HUES64 (cell line): ENCODE measurements at regions not wholly inside any gene's neighbourhood (a gene's known extent, or its start where the extent isn't known, plus 50 kb on each side); places are given as distances from the start of the nearest gene placed in this dataset.
"Not testable (repeated sequence)": the region's sequence is repeated elsewhere in the genome, so short reads cannot be mapped to it uniquely, and the experiment has no call there.

Experiments used
- H3K27ac ChIP-seq: 2 replicates; pipeline ENCODE4 v1.7.0; 2013; ENCODE audit warnings: low read depth, low read length, inconsistent platforms
- H3K27me3 ChIP-seq: 2 replicates; pipeline ENCODE4 v1.6.1; 2013; ENCODE audit warnings: mild to moderate bottlenecking, low read length; ENCODE audit not compliant: insufficient read depth
- H3K36me3 ChIP-seq: 2 replicates; pipeline ENCODE4 v1.6.1; 2013; ENCODE audit warnings: mild to moderate bottlenecking, low read length; ENCODE audit not compliant: insufficient read depth
- H3K4me1 ChIP-seq: 2 replicates; pipeline ENCODE4 v1.6.1; 2013; ENCODE audit warnings: mild to moderate bottlenecking, low read length, moderate library complexity; ENCODE audit not compliant: insufficient read depth
- H3K4me3 ChIP-seq: 2 replicates; pipeline ENCODE4 v1.5.1; 2013; ENCODE audit warnings: mild to moderate bottlenecking, low read length, moderate library complexity
- H3K9ac ChIP-seq: 2 replicates; pipeline ENCODE4 v1.6.1; 2013; ENCODE audit warnings: mild to moderate bottlenecking, low read depth, low read length
- H3K9me3 ChIP-seq: 2 replicates; pipeline ENCODE4 v1.6.1; 2013; ENCODE audit warnings: low read depth, low read length; ENCODE audit not compliant: insufficient read depth
- WGBS: fragments of 150-250, 120-280 bp; methylation state at CpG from one replicate; pipeline ENCODE4 v1.1.7; 2013; ENCODE audit warnings: missing lambda C conversion rate; 5-methylcytosine and 5-hydroxymethylcytosine counted together

DNA sequence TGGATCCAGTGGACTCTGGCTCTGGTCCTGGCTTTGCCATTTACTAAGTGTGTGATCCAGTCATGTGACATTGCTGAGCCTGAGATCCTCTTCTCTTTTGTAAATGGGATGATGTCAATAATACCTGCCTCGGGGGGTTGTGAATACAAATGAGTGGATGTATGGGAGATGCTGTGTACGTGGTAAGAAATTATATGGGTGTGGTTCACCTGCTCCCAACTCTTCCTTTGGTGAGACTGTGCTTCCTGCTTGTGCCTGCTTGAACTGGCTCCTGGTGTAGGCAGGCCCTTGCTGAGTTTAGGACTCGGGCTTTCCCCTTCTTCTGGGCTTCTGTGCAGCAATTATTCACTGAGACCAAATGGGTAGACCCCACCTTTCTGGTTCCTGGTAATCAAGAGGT, 189.5 kb upstream of the FRMD6 start:
- H3K9ac ChIP-seq: no peak overlapping the region
- H3K9me3 ChIP-seq: no peaks in the 10 kb centered on the region
- no peak overlapping the region for H3K4me3 ChIP-seq
- no peaks in the 10 kb centered on the region for H3K4me1 ChIP-seq
- no peaks in the 10 kb centered on the region for H3K36me3 ChIP-seq
- H3K27me3 ChIP-seq: no peaks in the 10 kb centered on the region
- WGBS: 79% methylated on average over 3 of the region's 3 CpGs
- no peak overlapping the region for H3K27ac ChIP-seq

- Histone ChIP-seq H3K9ac (no peak overlapping the region), H3K4me3 (no peak overlapping the region), H3K27me3 (no peaks in the 10 kb centered on the region), H3K9me3 (no peaks in the 10 kb centered on the region), H3K36me3 (no peaks in the 10 kb centered on the region), H3K4me1 (no peaks in the 10 kb centered on the region), H3K27ac (no peak overlapping the region)
Observed at GRCh38 chr14:51462706-51463105, 189.0 kb upstream of the FRMD6 start.

GRCh38 chr14:51463461-51463860, 188.2 kb upstream of the FRMD6 start:
- peaks cover 2% of the 10 kb centered on the region; the same call in 1 of the 2 replicates for H3K9me3 ChIP-seq
- H3K4me3 ChIP-seq: no peak overlapping the region
- no peaks in the 10 kb centered on the region for H3K36me3 ChIP-seq
- 100% methylated on average over 1 of the region's 1 CpG for WGBS
- no peak overlapping the region for H3K27ac ChIP-seq
- H3K9ac ChIP-seq: no peak overlapping the region
- H3K4me1 ChIP-seq: no peaks in the 10 kb centered on the region
- H3K27me3 ChIP-seq: no peaks in the 10 kb centered on the region

GRCh38 chr14:51464411-51464810, 187.3 kb upstream of the FRMD6 start:
- Histone ChIP-seq H3K4me1 (no peaks in the 10 kb centered on the region), H3K27me3 (no peaks in the 10 kb centered on the region), H3K4me3 (no peak overlapping the region), H3K9me3 (peaks cover 5% of the 10 kb centered on the region; the same call in 1 of the 2 replicates), H3K36me3 (no peaks in the 10 kb centered on the region), H3K9ac (no peak overlapping the region), H3K27ac (no peak overlapping the region)
- 93% methylated on average over 6 of the region's 6 CpGs for WGBS

DNA sequence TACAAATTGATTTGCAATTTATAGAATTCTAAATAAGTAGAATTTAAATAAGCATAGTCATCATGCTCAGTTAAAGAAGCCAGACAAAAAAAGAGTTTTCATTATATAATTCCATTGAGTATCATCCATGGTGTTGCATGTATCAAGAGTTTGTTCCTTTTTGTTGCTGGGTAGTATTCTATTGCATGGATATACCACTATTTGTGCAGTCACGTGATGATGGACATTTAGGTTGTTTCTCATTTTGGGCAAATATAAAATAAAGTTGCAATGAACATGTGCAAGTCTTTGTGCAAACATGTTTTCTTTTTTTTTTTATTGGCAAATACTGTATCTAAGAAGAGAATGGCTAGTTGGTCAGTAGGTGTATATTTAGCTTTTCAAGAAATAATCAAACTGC, 186.2 kb upstream of the FRMD6 start:
- WGBS: 97% methylated on average over 1 of the region's 1 CpG
- H3K27me3 ChIP-seq: no peaks in the 10 kb centered on the region
- H3K9me3 ChIP-seq: peaks cover 9% of the 10 kb centered on the region; the same call in 1 of the 2 replicates
- H3K27ac ChIP-seq: no peak overlapping the region
- H3K9ac ChIP-seq: no peak overlapping the region
- no peaks in the 10 kb centered on the region for H3K36me3 ChIP-seq
- no peak overlapping the region for H3K4me3 ChIP-seq
- no peaks in the 10 kb centered on the region for H3K4me1 ChIP-seq

GRCh38 chr14:51467392-51467791, 184.3 kb upstream of the FRMD6 start:
- not testable (repeated sequence) for H3K36me3 ChIP-seq, H3K27ac ChIP-seq, H3K27me3 ChIP-seq, H3K4me3 ChIP-seq, H3K4me1 ChIP-seq, H3K9me3 ChIP-seq, H3K9ac ChIP-seq
- WGBS: 97% methylated on average over 23 of the region's 23 CpGs

DNA sequence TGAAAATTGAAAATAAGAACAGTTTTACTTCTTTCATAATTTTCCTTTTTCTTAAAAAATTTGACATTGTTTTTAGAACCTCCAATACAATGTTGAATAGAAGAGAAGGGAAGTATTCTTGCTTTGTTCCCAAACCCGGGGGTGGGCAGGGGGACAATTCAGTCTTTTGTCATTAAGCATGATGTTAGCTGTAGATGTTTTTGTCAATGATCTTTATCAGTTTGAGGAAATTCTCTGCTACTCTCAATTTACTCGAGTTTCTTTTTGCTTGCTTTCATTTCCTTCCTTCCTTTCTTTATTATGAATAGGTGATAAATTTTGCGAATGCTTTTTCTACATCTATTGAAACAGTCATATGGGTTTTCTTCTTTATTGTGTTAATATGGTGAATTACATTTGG, 183.2 kb upstream of the FRMD6 start:
- peaks cover 9% of the 10 kb centered on the region; the same call in 1 of the 2 replicates for H3K9me3 ChIP-seq
- no peak overlapping the region for H3K9ac ChIP-seq
- H3K27me3 ChIP-seq: no peaks in the 10 kb centered on the region
- H3K27ac ChIP-seq: no peak overlapping the region
- no peaks in the 10 kb centered on the region for H3K4me1 ChIP-seq
- WGBS: 93% methylated on average over 1 of the region's 3 CpGs
- H3K36me3 ChIP-seq: no peaks in the 10 kb centered on the region
- H3K4me3 ChIP-seq: no peak overlapping the region

- WGBS: 86% methylated on average over 2 of the region's 2 CpGs
- Histone ChIP-seq H3K4me3 (no peak overlapping the region), H3K36me3 (no peaks in the 10 kb centered on the region), H3K4me1 (0 out of 2 replicates have a peak, but pooled peaks cover 12% of the 10 kb centered on the region), H3K9ac (no peak overlapping the region), H3K27ac (no peak overlapping the region), H3K9me3 (peaks cover 9% of the 10 kb centered on the region; the same call in 1 of the 2 replicates), H3K27me3 (no peaks in the 10 kb centered on the region)
Observed at GRCh38 chr14:51472881-51473280, 178.8 kb upstream of the FRMD6 start.

DNA sequence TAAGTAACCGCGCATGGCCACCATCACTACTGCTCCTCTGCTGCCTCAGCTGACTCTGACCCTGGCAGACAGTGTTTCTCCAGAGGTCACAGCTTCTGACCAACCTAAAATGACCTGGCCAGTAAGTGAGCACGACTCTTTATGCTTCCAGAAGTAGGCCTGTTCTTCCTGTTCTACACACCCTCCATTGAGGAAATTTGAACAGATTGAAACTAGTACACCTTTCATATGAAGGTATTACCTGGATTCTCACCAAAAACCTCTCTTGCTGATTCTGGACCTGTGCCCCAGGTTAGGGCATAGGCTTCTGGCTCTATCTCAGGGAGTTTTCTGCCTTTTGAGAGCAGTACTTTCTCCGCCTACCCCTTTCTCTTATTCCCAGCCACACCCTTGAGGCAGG, 178.4 kb upstream of the FRMD6 start:
- no peak overlapping the region for H3K4me3 ChIP-seq
- no peak overlapping the region for H3K27ac ChIP-seq
- no peaks in the 10 kb centered on the region for H3K36me3 ChIP-seq
- 91% methylated on average over 4 of the region's 4 CpGs for WGBS
- no peaks in the 10 kb centered on the region for H3K27me3 ChIP-seq
- no peak overlapping the region for H3K9ac ChIP-seq
- peaks cover 7% of the 10 kb centered on the region; the same call in 1 of the 2 replicates for H3K9me3 ChIP-seq
- H3K4me1 ChIP-seq: 0 out of 2 replicates have a peak, but pooled peaks cover 12% of the 10 kb centered on the region

DNA sequence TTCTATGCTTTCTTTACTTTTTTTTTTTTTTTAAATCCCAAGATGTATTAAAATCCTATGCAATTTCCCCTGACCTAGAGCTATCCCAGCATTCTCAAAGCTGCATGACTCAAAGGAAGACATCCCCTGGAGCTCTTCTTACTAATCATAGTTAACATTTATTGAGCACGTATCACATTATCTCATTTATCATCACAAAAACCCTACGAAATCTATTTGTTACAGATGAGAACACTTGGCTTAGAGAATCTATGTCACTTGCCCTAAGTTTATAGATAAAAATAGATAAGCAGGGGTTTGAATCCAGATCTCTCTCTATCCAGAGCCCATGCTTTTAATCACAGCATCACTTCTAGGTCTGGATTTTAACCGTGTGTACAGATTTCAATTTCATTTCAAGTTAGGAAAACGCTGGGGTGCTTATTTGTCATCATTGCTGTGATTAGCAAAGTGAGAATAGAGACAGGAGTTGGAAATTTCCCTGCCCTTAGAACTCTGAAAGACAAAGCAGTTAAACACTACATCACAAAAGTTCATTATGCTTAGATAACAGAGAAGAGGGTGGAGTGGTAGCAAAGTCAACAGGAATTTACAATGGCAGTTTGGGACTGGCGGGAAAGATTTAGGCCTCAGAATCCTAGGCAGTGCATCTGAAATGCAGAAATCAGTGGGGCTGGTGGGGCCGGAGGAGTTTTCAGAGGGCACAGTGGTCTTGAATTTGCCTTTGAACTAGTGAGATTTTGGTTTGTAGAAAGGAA, 177.7 kb upstream of the FRMD6 start:
- 78% methylated on average over 6 of the region's 6 CpGs for WGBS

DNA sequence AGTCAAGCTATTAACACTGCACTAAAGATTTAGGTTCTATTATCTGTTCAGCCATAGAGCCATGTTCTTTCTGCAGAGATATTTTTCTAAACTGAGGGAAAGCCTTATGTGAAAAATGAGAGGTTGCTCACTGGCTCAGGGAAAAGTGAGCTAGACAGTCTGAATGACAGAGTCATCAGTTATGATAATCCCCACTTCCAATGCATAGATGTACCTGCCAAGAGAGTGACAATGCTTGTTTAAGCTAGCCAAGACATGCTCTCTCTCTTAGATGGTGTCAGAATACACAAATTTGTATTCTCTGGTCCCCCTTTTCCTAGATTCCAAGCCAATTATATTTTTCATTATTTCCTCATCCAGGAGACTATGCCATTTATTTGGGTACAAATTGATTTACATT, 176.9 kb upstream of the FRMD6 start:
- Histone ChIP-seq H3K9me3 (no peaks in the 10 kb centered on the region), H3K27ac (no peak overlapping the region), H3K36me3 (no peaks in the 10 kb centered on the region), H3K9ac (no peak overlapping the region), H3K27me3 (no peaks in the 10 kb centered on the region), H3K4me1 (0 out of 2 replicates have a peak, but pooled peaks cover 12% of the 10 kb centered on the region), H3K4me3 (no peak overlapping the region)

More for the DNA sequence above, 177.7 kb upstream of the FRMD6 start:
- Histone ChIP-seq H3K27ac (no peak overlapping the region), H3K27me3 (no peaks in the 10 kb centered on the region), H3K9me3 (peaks cover 3% of the 10 kb centered on the region; the same call in 1 of the 2 replicates), H3K4me3 (no peak overlapping the region), H3K36me3 (no peaks in the 10 kb centered on the region), H3K9ac (no peak overlapping the region), H3K4me1 (0 out of 2 replicates have a peak, but pooled peaks cover 12% of the 10 kb centered on the region)
